NCI-H526 (cell line): ENCODE measurements at regions not wholly inside any gene's neighbourhood (a gene's known extent, or its start where the extent isn't known, plus 50 kb on each side); places are given as distances from the start of the nearest gene placed in this dataset.

Experiments used
- DNase-seq, 2 experiments: peaks; one replicate each; lab custom pipeline; 2025; lab: John Stamatoyannopoulos, UW

DNA sequence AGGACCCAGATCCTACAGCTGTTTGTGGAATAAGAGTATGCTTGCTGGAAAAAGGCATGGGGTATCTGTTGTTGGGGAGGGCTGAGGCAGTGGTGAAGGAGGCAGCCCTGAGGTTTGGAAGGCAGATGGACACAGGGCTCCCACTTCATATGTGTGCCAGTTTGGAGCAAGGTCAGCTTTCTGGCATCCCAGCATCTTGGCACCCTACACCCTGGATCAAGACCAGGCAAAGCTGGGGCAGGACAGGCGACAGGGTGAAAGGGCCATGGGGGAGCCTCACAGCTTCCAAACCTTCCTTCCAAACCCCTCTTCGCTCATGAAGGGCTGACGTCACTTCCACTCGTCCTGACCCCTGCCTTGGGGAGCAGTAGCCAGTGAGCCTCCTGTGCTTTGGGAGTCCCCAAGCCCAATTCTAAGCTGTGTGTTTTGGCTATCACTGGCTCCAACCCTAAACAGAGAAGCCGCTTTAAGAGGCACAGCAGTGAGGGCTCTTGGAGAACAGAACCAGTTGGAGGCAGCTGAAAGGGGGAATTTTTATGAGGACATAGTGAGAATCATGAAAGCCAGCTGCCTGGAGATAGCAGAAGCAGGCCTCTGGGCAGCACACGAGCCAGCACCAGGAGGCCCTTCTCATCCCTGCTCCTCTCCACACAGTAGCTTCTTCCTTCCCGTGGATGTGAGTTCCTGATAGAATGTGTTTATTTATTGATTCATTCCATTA is 448.6 kb upstream of the CDH4 start:
- no peak for DNase-seq

DNA sequence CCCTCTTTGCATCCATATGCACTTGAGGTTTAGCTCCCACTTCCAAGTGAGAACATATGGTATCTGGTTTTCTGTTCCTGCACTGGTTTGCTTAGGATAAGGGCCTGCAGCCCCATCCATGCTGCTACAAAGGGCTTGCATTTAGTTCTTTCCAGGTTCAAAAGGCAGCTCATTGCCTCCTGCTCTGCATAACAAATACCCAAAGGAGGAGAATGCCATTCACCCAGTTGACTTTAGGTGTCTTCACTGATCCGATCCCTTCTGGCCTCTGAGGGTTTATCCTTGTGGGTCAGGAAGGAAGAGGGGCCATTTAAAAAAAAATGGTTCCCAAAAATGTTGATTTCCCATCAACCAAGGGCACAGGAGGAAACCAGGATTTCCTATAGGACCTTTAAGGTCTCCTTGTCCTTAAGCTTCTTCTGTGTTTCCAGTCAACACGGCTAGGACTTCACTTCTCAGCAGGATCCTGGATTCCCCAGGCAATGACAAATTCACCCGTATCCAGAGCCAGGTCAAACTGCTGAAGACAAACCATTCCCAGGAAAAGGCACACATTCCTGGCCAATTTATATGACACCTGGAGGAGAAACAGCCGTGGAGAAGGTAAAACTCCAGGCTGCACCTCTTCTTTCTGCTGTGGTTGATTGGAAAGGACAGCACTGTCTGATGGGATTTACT is 447.7 kb upstream of the CDH4 start:
- no peak for DNase-seq

DNA sequence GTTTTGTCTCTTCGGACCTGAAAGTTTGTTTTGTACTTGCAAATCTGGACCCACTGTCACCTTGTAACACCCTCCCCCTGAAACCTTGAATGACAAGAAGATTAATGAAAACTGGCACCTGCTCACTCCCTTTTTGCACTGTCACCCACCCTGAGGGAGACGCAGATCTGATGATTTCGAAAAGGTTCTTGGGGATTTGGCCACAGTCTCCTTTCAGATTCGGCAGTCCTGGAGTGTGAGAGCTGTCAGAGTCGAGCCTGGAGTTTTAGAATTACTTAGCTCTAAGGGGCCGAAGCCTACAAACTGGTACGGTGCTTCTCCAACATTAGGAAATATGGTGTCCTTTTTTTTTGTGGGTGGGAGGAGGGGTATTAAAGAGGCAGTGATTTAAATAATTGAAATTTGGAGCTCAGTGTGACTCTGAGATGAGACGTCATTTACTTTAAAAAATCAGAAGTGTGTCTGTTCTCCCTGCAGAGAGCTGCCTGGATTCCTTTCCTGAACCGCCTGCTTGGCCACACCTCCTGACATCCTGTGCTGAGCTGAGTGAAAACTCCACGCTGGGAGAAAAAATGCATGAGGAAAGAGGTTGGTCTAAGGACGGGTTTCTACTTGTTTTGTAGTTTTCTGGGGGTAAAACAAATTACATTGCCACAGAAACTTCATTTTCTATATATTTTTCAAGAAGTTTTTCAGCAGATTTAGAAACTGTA is 447.0 kb upstream of the CDH4 start:
- DNase-seq = no peak

DNA sequence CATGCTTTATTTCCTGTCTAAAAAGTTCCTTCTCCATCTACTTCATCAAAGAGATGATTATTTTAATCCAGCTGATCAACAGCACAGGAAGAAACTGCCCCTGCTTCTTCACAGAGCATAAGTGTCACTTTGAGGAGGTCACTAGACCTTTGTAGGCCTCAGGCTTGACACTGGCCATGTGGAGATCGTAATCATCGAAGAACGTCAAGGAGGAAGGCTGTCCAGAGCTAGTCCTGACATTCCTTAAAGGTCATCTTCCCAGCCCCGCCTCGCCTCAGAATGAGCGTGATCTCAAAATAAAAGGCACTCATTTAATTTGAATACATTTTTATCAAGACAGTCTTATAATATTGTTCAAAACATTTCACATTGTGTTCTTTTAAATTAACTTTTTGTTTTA is 445.7 kb upstream of the CDH4 start:
- DNase-seq = no peak

DNA sequence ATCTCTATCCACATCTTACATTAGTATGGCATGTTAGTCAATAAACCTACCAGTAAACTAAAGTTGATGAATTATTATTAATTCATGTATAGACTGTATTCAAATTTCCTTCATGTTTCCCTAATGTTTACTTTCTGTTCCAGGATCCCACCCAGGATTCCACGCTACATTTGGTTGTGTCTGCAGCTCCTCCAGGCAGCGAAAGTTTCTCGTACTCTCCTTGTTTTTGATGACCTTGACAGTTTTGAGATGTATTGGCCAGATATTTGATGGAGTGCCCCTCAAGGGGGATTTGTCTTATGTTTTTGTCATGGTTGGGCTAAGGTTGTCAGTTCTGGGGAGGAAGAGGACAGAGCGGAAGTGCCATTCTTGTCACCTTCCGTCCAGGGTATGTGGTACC is 445.2 kb upstream of the CDH4 start:
- no peak for DNase-seq

DNA sequence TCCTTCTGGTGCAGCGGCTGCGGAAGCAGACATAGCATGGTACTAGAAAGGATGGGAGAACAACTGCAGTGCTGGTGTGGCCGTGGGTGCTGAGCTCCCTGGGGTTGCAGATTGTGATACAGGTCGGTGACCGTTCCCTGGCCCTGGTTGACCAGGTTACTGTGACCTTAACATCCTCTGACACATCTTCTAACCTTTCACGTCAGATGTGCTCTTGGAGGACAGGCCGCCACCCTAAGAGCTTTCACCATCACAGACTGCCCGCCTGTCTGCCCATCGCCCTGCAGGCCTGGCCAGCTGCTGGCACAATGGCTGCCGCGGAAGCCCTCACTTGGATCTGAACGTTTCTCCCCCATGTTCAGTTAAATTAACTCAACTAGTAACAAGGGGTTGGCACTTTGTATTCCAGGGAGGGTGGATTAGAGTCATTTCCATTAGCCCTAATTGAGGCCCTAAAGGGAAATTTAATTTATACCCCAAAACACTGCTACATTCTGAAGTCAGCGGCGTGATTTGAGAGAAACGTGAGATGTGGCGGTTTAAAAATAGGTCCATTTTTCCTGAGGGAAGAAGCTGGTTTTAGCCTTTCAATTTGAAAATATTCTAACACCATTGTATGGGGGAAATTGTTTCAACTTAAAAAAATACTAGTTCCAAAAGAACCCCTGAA is 443.9 kb upstream of the CDH4 start:
- no peak for DNase-seq

DNA sequence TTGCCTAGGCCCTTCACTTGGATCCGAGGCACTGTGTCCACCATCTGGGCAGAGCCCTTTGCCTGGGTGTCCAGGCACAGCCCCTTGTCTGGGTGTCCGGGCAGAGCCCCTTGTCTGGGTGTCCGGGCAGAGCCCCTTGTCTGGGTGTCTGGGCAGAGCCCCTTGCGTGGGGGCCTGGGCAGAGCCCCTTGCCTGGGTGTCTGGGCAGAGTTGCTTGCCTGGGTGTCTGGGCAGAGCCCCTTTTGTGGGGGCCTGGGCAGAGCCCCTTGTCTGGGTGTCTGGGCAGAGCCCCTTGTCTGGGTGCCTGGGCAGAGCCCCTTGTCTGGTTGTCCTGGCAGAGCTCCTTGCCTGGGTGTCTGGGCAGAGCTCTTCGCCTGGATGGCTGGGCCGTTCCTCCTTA is 443.4 kb upstream of the CDH4 start:
- DNase-seq = no peak

DNA sequence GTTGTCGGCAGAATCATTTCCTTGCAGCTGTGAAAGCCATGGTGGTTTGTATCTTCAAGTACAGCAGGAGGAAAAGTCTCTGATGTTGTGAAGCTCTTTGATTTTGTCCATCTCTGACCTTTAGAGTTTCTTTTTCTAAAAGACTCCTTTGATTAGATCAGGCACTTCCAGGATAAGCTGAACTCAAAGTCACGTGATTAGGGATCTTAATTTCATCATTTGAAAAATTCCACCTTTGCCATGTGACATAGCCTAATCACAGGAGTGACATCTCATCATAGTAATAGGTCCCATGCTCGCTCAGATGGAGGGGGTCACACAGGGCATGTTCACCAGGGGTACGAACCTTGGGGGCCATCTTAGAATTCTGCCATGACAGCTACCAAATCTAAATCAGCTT is 441.5 kb upstream of the CDH4 start:
- DNase-seq = no peak

DNA sequence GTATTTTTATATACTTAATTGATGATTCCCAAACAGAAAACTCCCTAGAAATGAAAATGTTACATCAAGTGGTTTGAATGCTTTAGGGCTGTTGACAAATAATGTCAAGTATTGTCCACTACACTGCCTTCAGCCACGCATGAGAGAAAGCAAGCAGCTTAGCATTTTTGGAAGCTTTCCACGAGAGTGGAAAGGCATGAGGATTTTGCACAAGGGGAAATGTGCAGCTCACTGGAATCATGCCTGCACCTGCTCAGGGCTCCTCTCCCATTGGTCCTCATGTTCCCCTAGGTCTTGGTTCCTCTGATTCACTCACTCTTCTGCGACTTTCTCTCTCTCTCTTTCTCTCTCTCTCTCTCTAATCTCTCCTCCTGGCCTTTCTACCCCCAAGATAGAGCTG is 439.5 kb upstream of the CDH4 start:
- DNase-seq = no peak

DNA sequence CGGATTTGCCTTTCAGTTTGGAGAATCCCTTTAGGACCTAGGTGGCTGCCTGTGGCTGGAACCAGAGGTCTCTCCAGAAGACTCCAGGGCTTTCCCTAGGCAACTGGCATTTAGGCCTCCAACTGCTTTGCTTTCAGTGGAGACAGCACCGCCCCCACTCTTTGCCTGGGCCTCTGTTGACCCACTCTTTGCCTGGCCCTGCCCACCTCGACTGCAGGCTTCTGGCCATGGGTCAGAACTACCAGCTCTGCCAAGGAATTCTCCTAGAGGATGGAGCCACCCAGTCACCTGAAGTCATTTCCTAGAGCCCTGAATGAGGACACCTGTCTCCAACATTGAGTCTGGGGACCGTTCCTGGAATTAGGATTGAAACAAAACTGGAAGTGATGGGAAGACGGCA is 439.0 kb upstream of the CDH4 start:
- DNase-seq = no peak

DNA sequence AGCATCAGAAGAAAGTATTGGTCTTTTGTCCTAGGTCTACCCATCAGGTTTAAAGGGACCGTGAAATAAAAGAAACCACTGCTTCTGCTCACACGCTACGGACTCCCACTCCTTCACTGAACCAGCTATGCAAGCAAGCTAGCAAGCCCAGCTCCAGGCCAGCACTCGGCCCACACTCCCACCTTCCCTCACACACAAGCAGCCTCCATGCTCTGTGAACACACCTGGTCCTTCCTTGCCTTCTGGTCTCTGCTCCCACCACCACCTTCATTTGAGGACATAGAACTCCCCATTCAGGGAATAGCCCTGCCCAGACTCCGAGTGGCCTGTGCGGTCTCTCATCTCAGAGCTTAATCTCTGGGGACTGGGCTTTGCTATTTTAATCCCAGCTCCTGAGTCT is 436.4 kb upstream of the CDH4 start:
- no peak for DNase-seq

DNA sequence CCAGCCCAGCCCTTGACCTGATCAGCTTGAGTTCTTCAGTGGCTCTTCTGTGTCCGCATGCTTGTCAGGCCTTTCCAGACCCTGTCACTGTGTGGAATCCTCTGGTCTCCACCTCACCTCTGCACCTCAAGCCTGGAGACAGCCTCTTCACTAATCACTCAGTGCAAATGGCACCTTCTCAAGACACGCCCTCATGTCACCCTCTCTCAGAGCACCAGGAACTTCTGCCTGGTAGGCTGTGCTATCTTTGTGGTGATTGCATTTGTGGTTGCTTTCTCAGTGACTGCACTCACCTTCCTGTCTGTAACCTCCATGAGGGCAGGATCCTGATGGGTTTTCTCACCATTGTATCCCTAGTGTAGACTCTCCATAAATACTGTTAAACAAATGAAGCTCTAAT is 435.2 kb upstream of the CDH4 start:
- DNase-seq = no peak

DNA sequence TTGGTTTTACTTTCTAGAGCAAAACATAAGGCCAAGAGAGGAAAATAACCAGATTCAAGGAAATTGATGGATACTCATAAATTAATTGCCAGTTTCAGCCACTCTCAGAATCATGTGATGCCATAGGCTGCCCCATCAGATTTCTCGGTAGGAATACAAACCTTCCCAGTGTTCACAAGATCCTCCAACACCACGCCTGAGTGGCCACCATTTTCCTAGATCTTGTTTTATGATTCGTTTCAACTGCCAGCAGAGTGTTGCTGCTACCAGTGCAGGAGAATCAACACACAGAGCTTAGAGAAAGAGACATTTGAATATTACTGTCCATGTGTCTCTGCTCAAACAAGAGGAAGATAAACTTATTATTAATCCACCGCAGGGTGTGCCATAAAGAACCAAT is 434.2 kb upstream of the CDH4 start:
- DNase-seq = peak; percentile 97 to 98

DNA sequence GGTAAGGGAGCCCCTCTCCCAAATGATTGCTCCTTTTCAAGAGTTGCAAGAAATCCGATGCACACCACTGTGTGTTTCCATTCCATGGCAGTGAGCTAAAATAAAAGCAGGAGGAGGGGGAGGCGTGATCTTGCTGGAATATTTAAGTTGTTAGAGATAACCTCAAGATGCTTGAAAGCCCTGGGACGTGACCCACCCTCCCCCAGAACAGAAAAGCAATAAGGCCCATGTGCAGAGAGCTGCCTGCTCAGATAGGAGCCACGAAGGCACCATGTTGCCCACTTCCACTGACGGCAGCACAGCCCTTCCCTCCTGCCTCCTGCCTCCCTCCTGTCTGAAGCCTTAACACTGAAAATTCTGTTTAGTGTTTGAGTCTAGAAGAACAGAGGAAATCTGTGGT is 432.6 kb upstream of the CDH4 start:
- no peak for DNase-seq

DNA sequence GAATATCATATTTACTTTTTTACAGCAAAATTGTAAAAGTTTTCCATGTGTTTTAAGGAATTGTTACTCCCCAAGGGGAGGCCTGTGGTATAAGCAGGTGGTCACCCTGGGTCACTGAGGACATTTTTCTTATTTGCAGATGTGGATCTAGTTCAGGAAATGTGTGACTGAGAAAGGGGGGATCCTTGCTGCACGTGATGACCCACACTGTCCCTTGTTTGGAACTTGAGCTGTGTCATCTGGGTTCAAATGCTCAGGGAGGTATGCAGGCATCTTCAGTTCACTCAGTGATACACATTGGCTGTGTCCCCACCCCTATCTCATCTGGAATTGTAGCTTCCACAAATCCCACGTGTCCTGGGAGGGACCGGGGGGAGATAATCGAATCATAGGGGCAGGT is 431.9 kb upstream of the CDH4 start:
- no peak for DNase-seq

DNA sequence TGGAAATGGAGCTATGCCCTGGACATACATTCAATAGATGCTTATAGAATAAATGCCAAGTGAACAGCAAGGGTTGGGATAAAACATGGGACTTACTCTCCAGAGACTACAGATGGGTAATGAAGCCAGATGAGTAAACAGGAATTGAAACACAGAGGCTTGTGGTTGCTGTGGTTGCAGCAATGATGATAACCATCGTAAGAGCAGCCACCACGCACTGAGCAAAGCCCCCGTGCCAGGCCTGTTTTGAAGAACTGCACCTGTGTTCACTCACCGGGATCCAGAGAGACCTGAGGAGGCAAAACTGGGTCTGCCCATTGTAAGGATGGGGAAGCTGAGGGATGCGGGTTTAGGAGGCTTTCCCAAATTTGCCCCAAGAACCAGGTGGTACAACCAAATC is 431.1 kb upstream of the CDH4 start:
- no peak for DNase-seq

DNA sequence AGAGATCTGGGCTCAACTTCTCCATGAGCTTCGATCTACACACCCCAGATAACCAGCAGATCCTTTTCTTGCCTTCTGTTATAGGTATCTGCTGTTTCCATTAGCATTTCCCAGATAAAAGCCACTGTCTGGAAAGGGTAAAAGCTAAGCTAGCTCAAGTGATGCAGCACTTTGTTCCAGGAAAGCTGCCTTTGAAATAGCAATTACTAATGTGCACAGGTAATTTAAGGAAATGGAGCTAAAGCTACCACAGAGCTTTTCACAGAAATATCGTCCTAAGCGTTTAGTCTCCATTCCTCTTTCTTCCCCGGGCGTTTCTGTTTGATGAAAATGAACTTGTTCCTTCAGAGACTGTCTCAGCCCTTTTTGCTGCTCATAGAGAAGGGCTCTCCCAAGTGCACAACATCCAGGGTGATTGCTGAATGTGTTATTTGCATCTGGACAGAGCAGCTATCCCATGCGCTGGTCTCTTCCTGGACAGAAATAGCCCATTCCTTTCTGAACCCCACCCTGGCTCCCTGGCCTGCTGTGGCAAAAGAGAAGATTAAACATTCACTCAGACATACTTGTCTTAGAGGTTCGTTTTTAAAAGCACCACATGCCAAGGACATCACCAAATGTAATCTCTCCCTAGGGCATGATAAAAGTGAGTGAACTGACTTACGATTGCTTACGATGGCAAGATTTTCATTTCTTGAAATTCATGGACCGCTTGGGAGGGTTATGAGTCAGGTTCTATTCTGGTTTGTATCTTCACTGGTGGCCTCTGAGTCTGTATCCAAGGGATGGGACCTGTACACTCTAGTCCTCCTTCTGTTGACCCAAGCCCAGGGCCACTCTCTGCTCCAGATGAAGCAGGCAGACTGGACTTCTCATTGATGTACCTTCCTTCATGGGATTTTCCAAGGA is 429.1 kb upstream of the CDH4 start:
- DNase-seq = no peak

DNA sequence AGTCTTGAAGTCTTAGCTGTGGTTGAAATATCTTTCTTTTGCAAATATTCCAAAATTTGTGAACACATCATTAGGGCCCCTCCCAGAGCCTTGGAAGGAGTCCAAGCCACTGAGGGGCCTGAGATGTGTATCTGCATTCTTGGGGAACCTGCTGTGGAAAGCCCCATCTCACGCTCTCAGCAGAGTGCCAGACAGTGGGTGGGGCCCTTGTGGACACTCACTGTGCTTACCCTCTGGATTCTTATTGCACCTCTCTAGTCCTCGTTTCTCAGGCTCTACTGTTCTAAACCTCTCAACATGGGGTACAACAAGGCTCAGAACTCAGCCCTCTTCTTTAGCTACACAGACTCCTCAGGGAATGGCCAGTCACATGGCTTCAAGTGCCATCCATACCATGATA is 416.2 kb upstream of the CDH4 start:
- DNase-seq = no peak

DNA sequence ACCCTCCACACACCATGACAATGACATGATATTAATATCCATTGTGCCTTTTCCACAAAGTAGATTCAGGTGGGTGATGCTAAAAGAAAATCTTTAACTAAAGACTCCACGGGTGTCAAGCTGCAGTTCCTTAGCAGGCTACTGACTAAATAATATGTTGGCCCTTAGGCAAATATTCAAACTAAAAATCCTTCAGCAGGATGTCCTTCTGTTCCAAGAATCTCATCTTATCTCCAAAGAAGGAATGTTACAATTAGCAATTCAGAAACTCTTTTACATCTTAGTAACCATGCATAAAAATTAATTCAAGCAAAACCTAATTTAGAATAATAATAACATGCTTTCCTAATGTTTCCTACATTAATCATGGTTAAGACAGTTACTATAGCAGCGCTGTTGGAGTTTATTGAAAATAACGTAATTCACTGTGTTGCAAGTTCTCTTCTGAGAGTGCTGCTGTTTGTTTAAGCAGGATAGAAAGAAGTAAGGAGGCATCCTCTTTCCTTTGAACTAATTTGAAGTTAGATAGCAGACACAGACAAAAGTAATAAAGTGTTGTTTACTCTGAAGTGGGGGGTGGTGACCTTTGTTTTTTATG is 414.8 kb upstream of the CDH4 start:
- DNase-seq = no peak

DNA sequence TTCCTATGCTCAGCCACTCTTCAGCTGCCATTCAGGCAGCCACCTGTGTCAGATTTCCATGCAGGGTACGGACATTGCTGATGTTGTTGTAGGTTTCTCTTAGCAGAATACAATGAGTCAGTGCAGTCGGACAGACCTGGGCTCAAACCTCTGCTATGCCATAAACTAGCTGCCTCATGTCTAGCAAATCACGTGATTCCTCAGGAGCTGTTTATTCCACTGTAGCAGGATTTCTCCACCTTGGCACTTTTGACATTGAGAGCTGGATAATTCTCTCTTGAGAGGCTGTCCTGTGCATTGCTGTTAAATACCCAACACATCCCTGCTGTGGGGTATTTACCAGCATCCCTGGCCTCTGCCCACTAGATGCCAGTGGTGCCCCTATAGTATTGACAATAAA is 413.8 kb upstream of the CDH4 start:
- DNase-seq = no peak

DNA sequence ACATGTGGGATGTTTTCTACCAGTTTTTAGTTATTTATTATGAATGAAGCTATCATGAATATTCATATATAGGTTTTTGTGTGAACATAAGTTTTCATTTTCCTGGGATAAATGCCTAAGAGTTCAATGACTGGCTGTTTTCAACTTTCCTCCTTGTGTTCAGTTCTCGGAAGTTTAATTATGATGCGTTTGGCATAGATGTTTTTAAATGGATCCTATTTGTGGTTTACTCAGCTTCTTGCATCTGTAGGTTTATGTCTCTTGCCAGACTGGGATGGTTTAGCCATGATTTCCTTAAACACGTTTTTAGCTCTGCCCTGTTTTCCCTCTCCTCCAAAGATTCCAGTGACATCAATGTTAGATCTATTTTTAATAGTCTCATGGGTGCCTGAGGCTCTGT is 411.1 kb upstream of the CDH4 start:
- no peak for DNase-seq
